MM.1S (cell line): ENCODE measurements at regions not wholly inside any gene's neighbourhood (a gene's known extent, or its start where the extent isn't known, plus 50 kb on each side); places are given as distances from the start of the nearest gene placed in this dataset.

Source experiments
- DNase-seq: peaks from one replicate; pipeline ENCODE4 v3.0.0-alpha.2; 2015
- H2AFZ ChIP-seq: fragments of 300-600 bp; sonication (generic); 2 replicates; pipeline ENCODE4 v1.6.0; 2016; ENCODE audit warnings: antibody characterized with exemption, low read length
- H3F3A ChIP-seq: fragments of 300-600 bp; sonication (generic); 2 replicates; pipeline ENCODE4 v1.6.1; 2016; ENCODE audit warnings: mild to moderate bottlenecking, antibody characterized with exemption, low read length, moderate library complexity, mixed read lengths; ENCODE audit not compliant: insufficient read depth
- H3K27ac ChIP-seq: fragments of 300-600 bp; sonication (generic); 2 replicates; pipeline ENCODE4 v1.5.1; 2016; ENCODE audit warnings: mild to moderate bottlenecking, low read length
- H3K27me3 ChIP-seq: fragments of 300-600 bp; sonication (generic); replicated peaks from 2 replicates; pipeline ENCODE4 v1.6.0; 2016; ENCODE audit warnings: low read length; ENCODE audit not compliant: insufficient read depth
- H3K36me3 ChIP-seq: fragments of 300-600 bp; sonication (generic); replicated peaks from 2 replicates; pipeline ENCODE4 v1.6.1; 2016; ENCODE audit warnings: mild to moderate bottlenecking, low read length, mixed read lengths; ENCODE audit not compliant: insufficient read depth
- H3K4me1 ChIP-seq: fragments of 300-600 bp; sonication (generic); 2 replicates; pipeline ENCODE4 v1.6.1; 2016; ENCODE audit warnings: low read length, mixed read lengths
- H3K4me2 ChIP-seq: fragments of 300-600 bp; sonication (generic); 2 replicates; pipeline ENCODE4 v1.6.0; 2016; ENCODE audit warnings: low read depth, low read length
- H3K4me3 ChIP-seq: fragments of 300-600 bp; sonication (generic); 2 replicates; pipeline ENCODE4 v1.5.1; 2016; ENCODE audit warnings: low read length, mixed read lengths
- H3K79me2 ChIP-seq: fragments of 300-600 bp; sonication (generic); 2 replicates; pipeline ENCODE4 v1.6.1; 2016; ENCODE audit warnings: mixed run types, low read length, mixed read lengths
- H3K9ac ChIP-seq: fragments of 300-600 bp; sonication (generic); 2 replicates; pipeline ENCODE4 v1.6.1; 2016; ENCODE audit warnings: low read length, mixed read lengths
- H3K9me2 ChIP-seq: fragments of 300-600 bp; sonication (generic); replicated peaks from 2 replicates; pipeline ENCODE4 v1.6.1; 2016; ENCODE audit warnings: mild to moderate bottlenecking, low read length, mixed read lengths; ENCODE audit not compliant: insufficient read depth
- H3K9me3 ChIP-seq: fragments of 300-600 bp; sonication (generic); replicated peaks from 2 replicates; pipeline ENCODE4 v1.6.1; 2016; ENCODE audit warnings: mild to moderate bottlenecking, low read length, mixed read lengths; ENCODE audit not compliant: insufficient read depth
- H4K20me1 ChIP-seq: fragments of 300-600 bp; sonication (generic); 2 replicates; pipeline ENCODE4 v1.6.1; 2016; ENCODE audit warnings: mild to moderate bottlenecking, low read length, moderate library complexity, mixed read lengths; ENCODE audit not compliant: insufficient read depth
- CTCF ChIP-seq: fragments of 300-600 bp; sonication (generic); IDR thresholded peaks from 2 replicates; pipeline ENCODE4 v1.5.1; 2016; ENCODE audit warnings: antibody characterized with exemption, low read length, mixed read lengths
- EZH2 ChIP-seq: fragments of 300-600 bp; sonication (generic); optimal IDR thresholded peaks from 2 replicates; pipeline ENCODE3; 2017; ENCODE audit warnings: low read depth, mild to moderate bottlenecking, antibody characterized with exemption, low read length, mixed read lengths
- EZH2phosphoT487 ChIP-seq: fragments of 300-600 bp; sonication (generic); IDR thresholded peaks from 2 replicates; pipeline ENCODE4 v1.6.1; 2018; ENCODE audit warnings: antibody characterized with exemption, low read length

GRCh38 chr16:5349670-5350517, 252.3 kb upstream of the EEF2KMT start:
- H3K27me3 ChIP-seq, result peaks cover 6% of the 10 kb centered on the region; the same call in 1 of the 2 replicates
- no peaks in the 10 kb centered on the region for H4K20me1 ChIP-seq
- no peak overlapping the region for H3K9ac ChIP-seq
- H3K36me3 ChIP-seq, result no peaks in the 10 kb centered on the region
- no peaks in the 10 kb centered on the region for H3K79me2 ChIP-seq
- no peak for DNase-seq
- no peaks in the 10 kb centered on the region for H3K9me2 ChIP-seq
- no peak for TF ChIP-seq EZH2
- no peak for TF ChIP-seq CTCF
- no peak for TF ChIP-seq EZH2phosphoT487
- H2AFZ ChIP-seq, result no peak overlapping the region
- no peaks in the 10 kb centered on the region for H3K9me3 ChIP-seq
- no peak overlapping the region for H3K4me2 ChIP-seq
- H3K4me1 ChIP-seq, result no peaks in the 10 kb centered on the region
- no peaks in the 10 kb centered on the region for H3F3A ChIP-seq
- no peak overlapping the region for H3K4me3 ChIP-seq
- H3K27ac ChIP-seq, result no peak overlapping the region

- Histone ChIP-seq H3K4me1 (no peaks in the 10 kb centered on the region), H3K27ac (no peak overlapping the region), H4K20me1 (no peaks in the 10 kb centered on the region), H3K4me3 (no peak overlapping the region), H2AFZ (no peak overlapping the region), H3F3A (no peaks in the 10 kb centered on the region), H3K36me3 (no peaks in the 10 kb centered on the region), H3K4me2 (no peak overlapping the region), H3K79me2 (no peaks in the 10 kb centered on the region), H3K9ac (no peak overlapping the region), H3K9me3 (no peaks in the 10 kb centered on the region), H3K27me3 (peaks cover 6% of the 10 kb centered on the region; the same call in 1 of the 2 replicates), H3K9me2 (no peaks in the 10 kb centered on the region)
- DNase-seq, result no peak
- no peak for TF ChIP-seq CTCF
- no peak for TF ChIP-seq EZH2phosphoT487
- TF ChIP-seq EZH2, result no peak
These were observed 251.5 kb upstream of the EEF2KMT start for GRCh38 chr16:5349101-5349500.

DNA sequence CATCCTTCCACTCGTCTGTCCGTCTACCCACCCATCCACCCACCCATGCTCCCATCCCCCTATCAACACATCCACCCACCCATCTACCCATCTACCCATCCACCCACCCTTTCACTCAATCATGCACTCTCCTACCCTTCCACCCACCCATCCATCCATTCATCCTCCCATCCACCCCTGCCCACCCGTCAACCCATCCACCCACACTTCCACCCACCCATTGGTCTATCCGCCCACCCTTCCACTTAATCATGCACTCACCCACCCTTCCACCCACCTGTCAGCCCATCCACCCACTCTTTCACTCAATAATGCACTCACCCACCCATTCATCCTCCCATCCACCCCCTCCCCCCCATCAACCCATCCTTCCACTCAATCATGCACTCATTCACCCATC, 250.0 kb upstream of the EEF2KMT start:
- Histone ChIP-seq H3K4me3 (no peak overlapping the region), H3K36me3 (no peaks in the 10 kb centered on the region), H3K9me3 (no peaks in the 10 kb centered on the region), H3K27me3 (peaks cover 6% of the 10 kb centered on the region; the same call in 1 of the 2 replicates), H3K79me2 (no peaks in the 10 kb centered on the region), H3K9me2 (no peaks in the 10 kb centered on the region), H4K20me1 (no peaks in the 10 kb centered on the region), H3K4me1 (no peaks in the 10 kb centered on the region), H3K9ac (no peak overlapping the region), H3K27ac (no peak overlapping the region), H2AFZ (no peak overlapping the region), H3F3A (no peaks in the 10 kb centered on the region), H3K4me2 (no peak overlapping the region)
- TF ChIP-seq CTCF, result no peak
- no peak for TF ChIP-seq EZH2
- TF ChIP-seq EZH2phosphoT487, result no peak
- DNase-seq, result no peak
